ENCODE measurements at regions not wholly inside any gene's neighbourhood (a gene's known extent, or its start where the extent isn't known, plus 50 kb on each side); places are given as distances from the start of the nearest gene placed in this dataset.

DNA sequence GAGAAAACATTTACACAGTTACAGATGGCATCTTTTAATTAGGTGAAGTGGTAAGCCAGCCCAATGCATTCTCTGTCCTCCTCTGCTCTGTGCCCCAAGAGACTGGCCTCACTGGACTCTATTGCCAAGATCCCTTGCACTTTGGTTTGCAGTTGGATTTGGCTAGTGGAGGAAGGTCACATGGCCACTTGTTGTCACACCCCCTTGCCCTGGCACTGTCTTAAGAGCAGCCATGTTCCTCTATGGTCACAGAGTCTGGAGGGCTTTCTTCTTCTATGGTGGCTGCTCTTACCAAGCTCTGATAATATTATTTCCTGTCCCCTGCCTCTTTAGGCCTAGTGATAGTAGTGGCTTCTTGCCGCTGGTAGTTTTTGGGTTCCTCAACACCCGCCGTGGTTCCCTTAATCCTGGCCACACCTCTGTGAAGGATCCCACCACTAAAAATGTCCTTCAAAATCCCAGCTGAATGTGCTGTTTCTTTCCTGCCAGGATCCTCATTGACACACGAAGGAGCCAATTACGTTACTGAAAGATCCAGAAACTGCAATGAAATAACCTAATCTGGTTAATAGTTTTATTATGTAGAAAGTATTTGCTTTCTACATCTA, 111.1 kb downstream of the CDC42EP3 start:
- in situ Hi-C loops (cut with MboI) (loop anchor here (10.0 kb wide), 1 partner anchor 326 kb away; the partner anchor contains the start of genes CEBPZ and NDUFAF7), intact Hi-C loops (cut with micrococcal nuclease) (loop anchor here (2.0 kb wide), 1 partner anchor 24 kb away; no protein-coding TSS in a partner anchor)
- peak overlapping the region in 1 of 2 experiments; percentile 58; a peak in 2 of 4 replicates for H3K9ac ChIP-seq (ENCODE audit: insufficient read depth in 1 of 2, low read depth in 2 of 2, low read length in 2 of 2)
- peak overlapping the region; percentile 84 for H2AFZ ChIP-seq (ENCODE audit: low read depth, low read length)
- no peaks in the 10 kb centered on the region for H3K9me3 ChIP-seq (replicated peaks; ENCODE audit: control insufficient read depth, insufficient read depth, low read depth, low read length)
- peak overlapping the region; percentile 95 for H3K27ac ChIP-seq (ENCODE audit: extremely low read depth, low read depth, low read length)
- FAIRE-seq (no peak), ATAC-seq (no peak), DNase-seq (ENCODE audit: extremely low read depth in 1 of 4, low spot score in 3 of 4) (no peak)
- H3K27me3 ChIP-seq (ENCODE audit: control insufficient read depth in 2 of 2, insufficient read depth in 2 of 2, low read length in 2 of 2) = no peaks in the 10 kb centered on the region
- H4K20me1 ChIP-seq (replicated peaks; ENCODE audit: control insufficient read depth, insufficient read depth, low read length) = no peaks in the 10 kb centered on the region
- BruUV-seq (replicated peaks) = no TSS peak
- no peak overlapping the region for H3K4me3 ChIP-seq
- H3K4me1 ChIP-seq (replicated peaks in 1 of 2; ENCODE audit: control insufficient read depth in 2 of 2, insufficient read depth in 2 of 2, low read length in 2 of 2) = peaks cover 0 to 35% of the 10 kb centered on the region in 2 experiments; a peak in 4 of 5 replicates
- no peaks in the 10 kb centered on the region for H3K9me1 ChIP-seq (ENCODE audit: control insufficient read depth, insufficient read depth, low read length)
- ChIA-PET POLR2A (interaction anchor here (0.6 to 1.0 kb wide), 2 partner anchors 9 to 12 kb away, joined by 3 read pairs; no protein-coding TSS in a partner anchor), CTCF (ENCODE audit: low intra/inter-chr PET ratio) (no interaction called here)
- WGBS (ENCODE audit: insufficient coverage, low coverage, missing lambda C conversion rate) = 85% methylated on average over 5 of the region's 5 CpGs
- H3K4me2 ChIP-seq (ENCODE audit: insufficient read depth, low read length) = no peak overlapping the region
- no peaks in the 10 kb centered on the region for H3K36me3 ChIP-seq (ENCODE audit: control insufficient read depth, insufficient read depth, low read length)
- H3K79me2 ChIP-seq (ENCODE audit: control insufficient read depth, insufficient read depth, low read length) = peaks cover 25% of the 10 kb centered on the region; the same call in 2 of the 3 replicates
- no peak for TF ChIP-seq NR2C1 (IDR thresholded peaks at IDR 0.05)
- peak; percentile 66; the same call in 1 of the 2 replicates for TF ChIP-seq NR2C1 (tag; IDR thresholded peaks at IDR 0.05)
- TF ChIP-seq MAZ (CRISPR knock-in tag; conservative IDR thresholded peaks at IDR 0.05 in 1 of 2, IDR thresholded peaks at IDR 0.05 in 1 of 2) = 0 out of 4 replicates have a peak, but pooled peaks of 1 of the 2 experiments have one; percentile 48
- TF ChIP-seq, protein P1, sequence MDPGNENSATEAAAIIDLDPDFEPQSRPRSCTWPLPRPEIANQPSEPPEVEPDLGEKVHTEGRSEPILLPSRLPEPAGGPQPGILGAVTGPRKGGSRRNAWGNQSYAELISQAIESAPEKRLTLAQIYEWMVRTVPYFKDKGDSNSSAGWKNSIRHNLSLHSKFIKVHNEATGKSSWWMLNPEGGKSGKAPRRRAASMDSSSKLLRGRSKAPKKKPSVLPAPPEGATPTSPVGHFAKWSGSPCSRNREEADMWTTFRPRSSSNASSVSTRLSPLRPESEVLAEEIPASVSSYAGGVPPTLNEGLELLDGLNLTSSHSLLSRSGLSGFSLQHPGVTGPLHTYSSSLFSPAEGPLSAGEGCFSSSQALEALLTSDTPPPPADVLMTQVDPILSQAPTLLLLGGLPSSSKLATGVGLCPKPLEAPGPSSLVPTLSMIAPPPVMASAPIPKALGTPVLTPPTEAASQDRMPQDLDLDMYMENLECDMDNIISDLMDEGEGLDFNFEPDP (CRISPR knock-in tag; IDR thresholded peaks at IDR 0.05) = 0 out of 2 replicates have a peak, but pooled peaks have one; percentile 73
- TF ChIP-seq KLF13 (tag; IDR thresholded peaks at IDR 0.05; ENCODE audit: borderline replicate concordance, low read depth) = 0 out of 2 replicates have a peak, but pooled peaks have one; percentile 46
- TF ChIP-seq JUNB (CRISPR knock-in tag; conservative IDR thresholded peaks at IDR 0.05) = no peak
- peak; percentile 73; the same call in 1 of the 2 replicates for TF ChIP-seq ZNF766 (CRISPR knock-in tag; conservative IDR thresholded peaks at IDR 0.05)
- TF ChIP-seq CXXC5 (CRISPR knock-in tag; IDR thresholded peaks at IDR 0.05) = peak; percentile 45
- peak; percentile 76 for TF ChIP-seq SMAD4 (CRISPR knock-in tag; conservative IDR thresholded peaks at IDR 0.05)
- TF ChIP-seq NR4A1 (CRISPR knock-in tag; IDR thresholded peaks at IDR 0.05) = peak; percentile 84; the same call in 1 of the 2 replicates
- TF ChIP-seq NR4A1 (tag; IDR thresholded peaks at IDR 0.05) = no peak
- peak; percentile 58 for TF ChIP-seq ZNF239 (CRISPR knock-in tag; IDR thresholded peaks at IDR 0.05)
- TF ChIP-seq NFXL1 (CRISPR knock-in tag; IDR thresholded peaks at IDR 0.05) = 0 out of 2 replicates have a peak, but pooled peaks have one; percentile 12
- TF ChIP-seq MEF2D (tag; conservative IDR thresholded peaks at IDR 0.05; ENCODE audit: low read depth) = peak; percentile 66; the same call in 1 of the 2 replicates
- TF ChIP-seq, protein P2, sequence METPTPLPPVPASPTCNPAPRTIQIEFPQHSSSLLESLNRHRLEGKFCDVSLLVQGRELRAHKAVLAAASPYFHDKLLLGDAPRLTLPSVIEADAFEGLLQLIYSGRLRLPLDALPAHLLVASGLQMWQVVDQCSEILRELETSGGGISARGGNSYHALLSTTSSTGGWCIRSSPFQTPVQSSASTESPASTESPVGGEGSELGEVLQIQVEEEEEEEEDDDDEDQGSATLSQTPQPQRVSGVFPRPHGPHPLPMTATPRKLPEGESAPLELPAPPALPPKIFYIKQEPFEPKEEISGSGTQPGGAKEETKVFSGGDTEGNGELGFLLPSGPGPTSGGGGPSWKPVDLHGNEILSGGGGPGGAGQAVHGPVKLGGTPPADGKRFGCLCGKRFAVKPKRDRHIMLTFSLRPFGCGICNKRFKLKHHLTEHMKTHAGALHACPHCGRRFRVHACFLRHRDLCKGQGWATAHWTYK (CRISPR knock-in tag; IDR thresholded peaks at IDR 0.05) = peak; percentile 78; the same call in 1 of the 2 replicates
- TF ChIP-seq, protein P3, sequence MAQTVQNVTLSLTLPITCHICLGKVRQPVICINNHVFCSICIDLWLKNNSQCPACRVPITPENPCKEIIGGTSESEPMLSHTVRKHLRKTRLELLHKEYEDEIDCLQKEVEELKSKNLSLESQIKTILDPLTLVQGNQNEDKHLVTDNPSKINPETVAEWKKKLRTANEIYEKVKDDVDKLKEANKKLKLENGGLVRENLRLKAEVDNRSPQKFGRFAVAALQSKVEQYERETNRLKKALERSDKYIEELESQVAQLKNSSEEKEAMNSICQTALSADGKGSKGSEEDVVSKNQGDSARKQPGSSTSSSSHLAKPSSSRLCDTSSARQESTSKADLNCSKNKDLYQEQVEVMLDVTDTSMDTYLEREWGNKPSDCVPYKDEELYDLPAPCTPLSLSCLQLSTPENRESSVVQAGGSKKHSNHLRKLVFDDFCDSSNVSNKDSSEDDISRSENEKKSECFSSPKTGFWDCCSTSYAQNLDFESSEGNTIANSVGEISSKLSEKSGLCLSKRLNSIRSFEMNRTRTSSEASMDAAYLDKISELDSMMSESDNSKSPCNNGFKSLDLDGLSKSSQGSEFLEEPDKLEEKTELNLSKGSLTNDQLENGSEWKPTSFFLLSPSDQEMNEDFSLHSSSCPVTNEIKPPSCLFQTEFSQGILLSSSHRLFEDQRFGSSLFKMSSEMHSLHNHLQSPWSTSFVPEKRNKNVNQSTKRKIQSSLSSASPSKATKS (CRISPR knock-in tag; IDR thresholded peaks at IDR 0.05) = no peak

All from K562 (cell line).